ENCODE measurements at regions not wholly inside any gene's neighbourhood (a gene's known extent, or its start where the extent isn't known, plus 50 kb on each side); places are given as distances from the start of the nearest gene placed in this dataset.

DNA sequence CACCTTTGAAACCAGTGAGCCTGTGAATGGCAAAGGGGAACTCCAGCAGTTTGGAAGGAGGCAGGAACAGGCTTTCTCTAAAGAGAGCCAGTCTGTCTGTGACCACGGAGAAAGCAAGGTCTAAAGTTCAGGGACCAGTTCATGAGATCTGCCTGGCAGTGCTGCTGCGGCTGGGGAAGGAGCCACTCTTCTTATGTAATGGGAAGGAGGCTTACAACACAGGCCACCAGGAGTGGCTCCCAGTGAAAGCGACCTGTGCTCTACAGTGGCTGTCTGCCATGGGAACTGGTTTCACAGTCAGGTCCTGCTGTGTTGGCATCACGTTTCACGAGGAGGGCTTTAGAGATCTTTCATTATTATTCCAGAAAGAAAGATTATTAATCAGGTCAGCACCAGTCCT lies 291.9 kb upstream of the PRDM1 start (continued):
- TF ChIP-seq SIN3B (IDR thresholded peaks at IDR 0.05; ENCODE audit: low read length) (no peak), KAT8 (CRISPR knock-in tag; IDR thresholded peaks at IDR 0.05) (no peak), CEBPG (CRISPR knock-in tag; IDR thresholded peaks at IDR 0.05) (0 out of 2 replicates have a peak, but pooled peaks have one; percentile 25), EED (CRISPR knock-in tag; IDR thresholded peaks at IDR 0.05) (no peak), ATM (IDR thresholded peaks at IDR 0.05; ENCODE audit: borderline replicate concordance) (no peak), ZNF20 (CRISPR knock-in tag; IDR thresholded peaks at IDR 0.05) (no peak), ZNF44 (CRISPR knock-in tag; IDR thresholded peaks at IDR 0.05) (no peak), ELF4 (CRISPR knock-in tag; IDR thresholded peaks at IDR 0.05; ENCODE audit: borderline replicate concordance) (no peak), SNRNP70 (IDR thresholded peaks at IDR 0.05; ENCODE audit: low read depth, low read length) (no peak), SOX6 (IDR thresholded peaks at IDR 0.05) (no peak), SOX6 (CRISPR knock-in tag; IDR thresholded peaks at IDR 0.05) (no peak), ZSCAN9 (CRISPR knock-in tag; IDR thresholded peaks at IDR 0.05; ENCODE audit: borderline replicate concordance) (no peak), FOXK2 (IDR thresholded peaks at IDR 0.05) (no peak)
- TF ChIP-seq, protein P1, sequence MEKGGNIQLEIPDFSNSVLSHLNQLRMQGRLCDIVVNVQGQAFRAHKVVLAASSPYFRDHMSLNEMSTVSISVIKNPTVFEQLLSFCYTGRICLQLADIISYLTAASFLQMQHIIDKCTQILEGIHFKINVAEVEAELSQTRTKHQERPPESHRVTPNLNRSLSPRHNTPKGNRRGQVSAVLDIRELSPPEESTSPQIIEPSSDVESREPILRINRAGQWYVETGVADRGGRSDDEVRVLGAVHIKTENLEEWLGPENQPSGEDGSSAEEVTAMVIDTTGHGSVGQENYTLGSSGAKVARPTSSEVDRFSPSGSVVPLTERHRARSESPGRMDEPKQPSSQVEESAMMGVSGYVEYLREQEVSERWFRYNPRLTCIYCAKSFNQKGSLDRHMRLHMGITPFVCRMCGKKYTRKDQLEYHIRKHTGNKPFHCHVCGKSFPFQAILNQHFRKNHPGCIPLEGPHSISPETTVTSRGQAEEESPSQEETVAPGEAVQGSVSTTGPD (CRISPR knock-in tag; IDR thresholded peaks at IDR 0.05): no peak
- TF ChIP-seq, protein P2, sequence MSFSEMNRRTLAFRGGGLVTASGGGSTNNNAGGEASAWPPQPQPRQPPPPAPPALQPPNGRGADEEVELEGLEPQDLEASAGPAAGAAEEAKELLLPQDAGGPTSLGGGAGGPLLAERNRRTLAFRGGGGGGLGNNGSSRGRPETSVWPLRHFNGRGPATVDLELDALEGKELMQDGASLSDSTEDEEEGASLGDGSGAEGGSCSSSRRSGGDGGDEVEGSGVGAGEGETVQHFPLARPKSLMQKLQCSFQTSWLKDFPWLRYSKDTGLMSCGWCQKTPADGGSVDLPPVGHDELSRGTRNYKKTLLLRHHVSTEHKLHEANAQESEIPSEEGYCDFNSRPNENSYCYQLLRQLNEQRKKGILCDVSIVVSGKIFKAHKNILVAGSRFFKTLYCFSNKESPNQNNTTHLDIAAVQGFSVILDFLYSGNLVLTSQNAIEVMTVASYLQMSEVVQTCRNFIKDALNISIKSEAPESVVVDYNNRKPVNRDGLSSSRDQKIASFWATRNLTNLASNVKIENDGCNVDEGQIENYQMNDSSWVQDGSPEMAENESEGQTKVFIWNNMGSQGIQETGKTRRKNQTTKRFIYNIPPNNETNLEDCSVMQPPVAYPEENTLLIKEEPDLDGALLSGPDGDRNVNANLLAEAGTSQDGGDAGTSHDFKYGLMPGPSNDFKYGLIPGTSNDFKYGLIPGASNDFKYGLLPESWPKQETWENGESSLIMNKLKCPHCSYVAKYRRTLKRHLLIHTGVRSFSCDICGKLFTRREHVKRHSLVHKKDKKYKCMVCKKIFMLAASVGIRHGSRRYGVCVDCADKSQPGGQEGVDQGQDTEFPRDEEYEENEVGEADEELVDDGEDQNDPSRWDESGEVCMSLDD (CRISPR knock-in tag; IDR thresholded peaks at IDR 0.05; ENCODE audit: borderline replicate concordance): no peak
- TF ChIP-seq, protein P3, sequence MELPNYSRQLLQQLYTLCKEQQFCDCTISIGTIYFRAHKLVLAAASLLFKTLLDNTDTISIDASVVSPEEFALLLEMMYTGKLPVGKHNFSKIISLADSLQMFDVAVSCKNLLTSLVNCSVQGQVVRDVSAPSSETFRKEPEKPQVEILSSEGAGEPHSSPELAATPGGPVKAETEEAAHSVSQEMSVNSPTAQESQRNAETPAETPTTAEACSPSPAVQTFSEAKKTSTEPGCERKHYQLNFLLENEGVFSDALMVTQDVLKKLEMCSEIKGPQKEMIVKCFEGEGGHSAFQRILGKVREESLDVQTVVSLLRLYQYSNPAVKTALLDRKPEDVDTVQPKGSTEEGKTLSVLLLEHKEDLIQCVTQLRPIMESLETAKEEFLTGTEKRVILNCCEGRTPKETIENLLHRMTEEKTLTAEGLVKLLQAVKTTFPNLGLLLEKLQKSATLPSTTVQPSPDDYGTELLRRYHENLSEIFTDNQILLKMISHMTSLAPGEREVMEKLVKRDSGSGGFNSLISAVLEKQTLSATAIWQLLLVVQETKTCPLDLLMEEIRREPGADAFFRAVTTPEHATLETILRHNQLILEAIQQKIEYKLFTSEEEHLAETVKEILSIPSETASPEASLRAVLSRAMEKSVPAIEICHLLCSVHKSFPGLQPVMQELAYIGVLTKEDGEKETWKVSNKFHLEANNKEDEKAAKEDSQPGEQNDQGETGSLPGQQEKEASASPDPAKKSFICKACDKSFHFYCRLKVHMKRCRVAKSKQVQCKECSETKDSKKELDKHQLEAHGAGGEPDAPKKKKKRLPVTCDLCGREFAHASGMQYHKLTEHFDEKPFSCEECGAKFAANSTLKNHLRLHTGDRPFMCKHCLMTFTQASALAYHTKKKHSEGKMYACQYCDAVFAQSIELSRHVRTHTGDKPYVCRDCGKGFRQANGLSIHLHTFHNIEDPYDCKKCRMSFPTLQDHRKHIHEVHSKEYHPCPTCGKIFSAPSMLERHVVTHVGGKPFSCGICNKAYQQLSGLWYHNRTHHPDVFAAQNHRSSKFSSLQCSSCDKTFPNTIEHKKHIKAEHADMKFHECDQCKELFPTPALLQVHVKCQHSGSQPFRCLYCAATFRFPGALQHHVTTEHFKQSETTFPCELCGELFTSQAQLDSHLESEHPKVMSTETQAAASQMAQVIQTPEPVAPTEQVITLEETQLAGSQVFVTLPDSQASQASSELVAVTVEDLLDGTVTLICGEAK (IDR thresholded peaks at IDR 0.05): no peak
- TF ChIP-seq, protein P3 (CRISPR knock-in tag; IDR thresholded peaks at IDR 0.05): no peak
- TF ChIP-seq, protein P4, sequence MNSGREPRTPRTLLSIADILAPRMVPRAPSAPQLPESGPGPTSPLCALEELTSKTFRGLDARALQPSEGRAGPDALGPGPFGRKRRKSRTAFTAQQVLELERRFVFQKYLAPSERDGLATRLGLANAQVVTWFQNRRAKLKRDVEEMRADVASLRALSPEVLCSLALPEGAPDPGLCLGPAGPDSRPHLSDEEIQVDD (CRISPR knock-in tag; IDR thresholded peaks at IDR 0.05; ENCODE audit: borderline replicate concordance): no peak
